ENCODE measurements at regions not wholly inside any gene's neighbourhood (a gene's known extent, or its start where the extent isn't known, plus 50 kb on each side); places are given as distances from the start of the nearest gene placed in this dataset.
"Not testable (repeated sequence)": the region's sequence is repeated elsewhere in the genome, so short reads cannot be mapped to it uniquely, and the experiment has no call there.

- no peaks in the 10 kb centered on the region for H3K9me3 Mint-ChIP-seq (ENCODE audit: unreplicated experiment)
- TF ChIP-seq CTCF (IDR thresholded peaks at IDR 0.05) = no peak
Measured at GRCh38 chr1:80565406-80565805, 1235.3 kb upstream of the ADGRL2 start.

GRCh38 chr1:80542231-80542630 is 1258.5 kb upstream of the ADGRL2 start:
- no peaks in the 10 kb centered on the region for H3K27me3 Mint-ChIP-seq (ENCODE audit: unreplicated experiment)
- TF ChIP-seq CTCF (IDR thresholded peaks at IDR 0.05) = no peak

More at GRCh38 chr1:80565406-80565805, 1235.3 kb upstream of the ADGRL2 start:
- no peaks in the 10 kb centered on the region for H3K4me1 Mint-ChIP-seq (ENCODE audit: unreplicated experiment)
- no peak overlapping the region for H3K27ac Mint-ChIP-seq (ENCODE audit: unreplicated experiment)
- no peak overlapping the region for H3K4me3 Mint-ChIP-seq (ENCODE audit: unreplicated experiment)
- DNase-seq (ENCODE audit: extremely low spot score, unreplicated experiment) = no peak
- no peaks in the 10 kb centered on the region for H3K27me3 Mint-ChIP-seq (ENCODE audit: unreplicated experiment)
- H3K36me3 Mint-ChIP-seq (ENCODE audit: unreplicated experiment) = no peaks in the 10 kb centered on the region

GRCh38 chr1:80540596-80540995 is 1260.1 kb upstream of the ADGRL2 start:
- DNase-seq (ENCODE audit: extremely low spot score, unreplicated experiment) = no peak
- Mint-ChIP-seq H3K27me3 (ENCODE audit: unreplicated experiment) (no peaks in the 10 kb centered on the region), H3K4me3 (ENCODE audit: unreplicated experiment) (no peak overlapping the region), H3K27ac (ENCODE audit: unreplicated experiment) (no peak overlapping the region), H3K4me1 (ENCODE audit: unreplicated experiment) (peaks cover 11% of the 10 kb centered on the region), H3K9me3 (ENCODE audit: unreplicated experiment) (no peaks in the 10 kb centered on the region), H3K36me3 (ENCODE audit: unreplicated experiment) (no peaks in the 10 kb centered on the region)
- TF ChIP-seq CTCF (IDR thresholded peaks at IDR 0.05) = no peak

More at GRCh38 chr1:80542231-80542630, 1258.5 kb upstream of the ADGRL2 start:
- Mint-ChIP-seq H3K9me3 (ENCODE audit: unreplicated experiment) (no peaks in the 10 kb centered on the region), H3K4me3 (ENCODE audit: unreplicated experiment) (no peak overlapping the region), H3K27ac (ENCODE audit: unreplicated experiment) (no peak overlapping the region), H3K36me3 (ENCODE audit: unreplicated experiment) (no peaks in the 10 kb centered on the region), H3K4me1 (ENCODE audit: unreplicated experiment) (peaks cover 11% of the 10 kb centered on the region)
- DNase-seq (ENCODE audit: extremely low spot score, unreplicated experiment) = no peak

GRCh38 chr1:80540149-80540548 is 1260.6 kb upstream of the ADGRL2 start:
- no peak overlapping the region for H3K27ac Mint-ChIP-seq (ENCODE audit: unreplicated experiment)
- H3K4me3 Mint-ChIP-seq (ENCODE audit: unreplicated experiment) = no peak overlapping the region
- H3K27me3 Mint-ChIP-seq (ENCODE audit: unreplicated experiment) = no peaks in the 10 kb centered on the region
- H3K36me3 Mint-ChIP-seq (ENCODE audit: unreplicated experiment) = no peaks in the 10 kb centered on the region
- H3K9me3 Mint-ChIP-seq (ENCODE audit: unreplicated experiment) = no peaks in the 10 kb centered on the region
- no peak for TF ChIP-seq CTCF (IDR thresholded peaks at IDR 0.05)
- peaks cover 12% of the 10 kb centered on the region for H3K4me1 Mint-ChIP-seq (ENCODE audit: unreplicated experiment)
- DNase-seq (ENCODE audit: extremely low spot score, unreplicated experiment) = no peak

- H3K4me1 Mint-ChIP-seq (ENCODE audit: unreplicated experiment) = peaks cover 18% of the 10 kb centered on the region
- not testable (repeated sequence) for H3K36me3 Mint-ChIP-seq (ENCODE audit: unreplicated experiment); H3K27ac Mint-ChIP-seq (ENCODE audit: unreplicated experiment); H3K27me3 Mint-ChIP-seq (ENCODE audit: unreplicated experiment); DNase-seq (ENCODE audit: extremely low spot score, unreplicated experiment); H3K4me3 Mint-ChIP-seq (ENCODE audit: unreplicated experiment); H3K9me3 Mint-ChIP-seq (ENCODE audit: unreplicated experiment)
Measured at GRCh38 chr1:80539298-80539697, 1261.4 kb upstream of the ADGRL2 start.

GRCh38 chr1:80536461-80536860 is 1264.3 kb upstream of the ADGRL2 start:
- Mint-ChIP-seq H3K4me1 (ENCODE audit: unreplicated experiment) (peaks cover 18% of the 10 kb centered on the region), H3K27me3 (ENCODE audit: unreplicated experiment) (no peaks in the 10 kb centered on the region), H3K27ac (ENCODE audit: unreplicated experiment) (no peak overlapping the region), H3K4me3 (ENCODE audit: unreplicated experiment) (no peak overlapping the region), H3K36me3 (ENCODE audit: unreplicated experiment) (no peaks in the 10 kb centered on the region), H3K9me3 (ENCODE audit: unreplicated experiment) (no peaks in the 10 kb centered on the region)
- TF ChIP-seq CTCF (IDR thresholded peaks at IDR 0.05) = no peak
- DNase-seq (ENCODE audit: extremely low spot score, unreplicated experiment) = no peak
